ENCODE measurements at regions not wholly inside any gene's neighbourhood (a gene's known extent, or its start where the extent isn't known, plus 50 kb on each side); places are given as distances from the start of the nearest gene placed in this dataset.
A peak's percentile ranks its signal among the peaks of the same experiment; 100 is the strongest.
"Not testable (repeated sequence)": the region's sequence is repeated elsewhere in the genome, so short reads cannot be mapped to it uniquely, and the experiment has no call there.

- DNase-seq; ATAC-seq; H3K4me1 Mint-ChIP-seq; H3K27me3 Mint-ChIP-seq; H3K27ac Mint-ChIP-seq; H3K36me3 Mint-ChIP-seq (ENCODE audit: low read depth); H3K9me3 Mint-ChIP-seq; H3K4me3 Mint-ChIP-seq: not testable (repeated sequence)
Measured at GRCh38 chrX:123788193-123788592, 55.3 kb upstream of the THOC2 start.

GRCh38 chrX:123788744-123789143 is 55.9 kb upstream of the THOC2 start:
- Mint-ChIP-seq H3K4me3 (no peak overlapping the region), H3K4me1 (peaks cover 4% of the 10 kb centered on the region), H3K27ac (no peak overlapping the region), H3K9me3 (no peaks in the 10 kb centered on the region), H3K27me3 (no peaks in the 10 kb centered on the region), H3K36me3 (ENCODE audit: low read depth) (no peaks in the 10 kb centered on the region)
- ATAC-seq = no peak
- DNase-seq = no peak

GRCh38 chrX:123797543-123798447 is 62.1 kb upstream of the XIAP start:
- ATAC-seq = peak; percentile 97

GRCh38 chrX:123798706-123799430 is 61.0 kb upstream of the XIAP start:
- H3K4me3 Mint-ChIP-seq; DNase-seq; H3K27me3 Mint-ChIP-seq; H3K36me3 Mint-ChIP-seq (ENCODE audit: low read depth); H3K27ac Mint-ChIP-seq; H3K9me3 Mint-ChIP-seq; ATAC-seq: not testable (repeated sequence)
- H3K4me1 Mint-ChIP-seq = peaks cover 11% of the 10 kb centered on the region

More at GRCh38 chrX:123797543-123798447, 62.1 kb upstream of the XIAP start:
- no peak overlapping the region for H3K4me3 Mint-ChIP-seq
- H3K27ac Mint-ChIP-seq = no peak overlapping the region
- no peak for DNase-seq
- H3K27me3 Mint-ChIP-seq = no peaks in the 10 kb centered on the region
- no peaks in the 10 kb centered on the region for H3K36me3 Mint-ChIP-seq (ENCODE audit: low read depth)
- H3K4me1 Mint-ChIP-seq = peaks cover 4% of the 10 kb centered on the region
- no peaks in the 10 kb centered on the region for H3K9me3 Mint-ChIP-seq

GRCh38 chrX:123801901-123802300 is 58.0 kb upstream of the XIAP start:
- DNase-seq (no peak), ATAC-seq (no peak)
- Mint-ChIP-seq H3K27ac (no peak overlapping the region), H3K9me3 (no peaks in the 10 kb centered on the region), H3K4me3 (no peak overlapping the region), H3K36me3 (ENCODE audit: low read depth) (no peaks in the 10 kb centered on the region), H3K4me1 (peaks cover 12% of the 10 kb centered on the region), H3K27me3 (no peaks in the 10 kb centered on the region)

- Mint-ChIP-seq H3K4me3 (no peak overlapping the region), H3K9me3 (no peaks in the 10 kb centered on the region), H3K27ac (peak overlapping the region; percentile 35), H3K36me3 (ENCODE audit: low read depth) (no peaks in the 10 kb centered on the region), H3K27me3 (no peaks in the 10 kb centered on the region), H3K4me1 (peaks cover 8% of the 10 kb centered on the region)
- peak; percentile 96 for ATAC-seq
- DNase-seq = peak; percentile 6
Measured at GRCh38 chrX:123803331-123803983, 56.4 kb upstream of the XIAP start.

GRCh38 chrX:123803984-123804365 is 55.9 kb upstream of the XIAP start:
- not testable (repeated sequence) for H3K4me3 Mint-ChIP-seq, H3K27ac Mint-ChIP-seq

GRCh38 chrX:123807835-123808416 is 51.9 kb upstream of the XIAP start:
- ATAC-seq = no peak
- no peaks in the 10 kb centered on the region for H3K27me3 Mint-ChIP-seq
- no peak overlapping the region for H3K4me3 Mint-ChIP-seq
- H3K4me1 Mint-ChIP-seq = peaks cover 8% of the 10 kb centered on the region
- no peak overlapping the region for H3K27ac Mint-ChIP-seq
- no peaks in the 10 kb centered on the region for H3K9me3 Mint-ChIP-seq
- no peak for DNase-seq
- H3K36me3 Mint-ChIP-seq (ENCODE audit: low read depth) = no peaks in the 10 kb centered on the region

More at GRCh38 chrX:123803984-123804365, 55.9 kb upstream of the XIAP start:
- H3K4me1 Mint-ChIP-seq; H3K36me3 Mint-ChIP-seq (ENCODE audit: low read depth); DNase-seq; H3K27me3 Mint-ChIP-seq; ATAC-seq; H3K9me3 Mint-ChIP-seq: not testable (repeated sequence)

GRCh38 chrX:123809854-123810375 is 49.9 kb upstream of the XIAP start:
- Mint-ChIP-seq H3K36me3 (ENCODE audit: low read depth) (no peaks in the 10 kb centered on the region), H3K27me3 (no peaks in the 10 kb centered on the region), H3K4me3 (no peak overlapping the region), H3K4me1 (no peaks in the 10 kb centered on the region), H3K27ac (no peak overlapping the region), H3K9me3 (no peaks in the 10 kb centered on the region)
- ATAC-seq (no peak), DNase-seq (no peak)
